Panc1 (cell line): ENCODE measurements at regions not wholly inside any gene's neighbourhood (a gene's known extent, or its start where the extent isn't known, plus 50 kb on each side); places are given as distances from the start of the nearest gene placed in this dataset.

Source experiments
- ATAC-seq: fragments of 200-7000 bp; cut with Tn5 transposase; 2 replicates; pipeline ENCODE4 v1.9.1; 2020; ENCODE audit warnings: mild to moderate bottlenecking, moderate library complexity
- BruUV-seq: library from RNA; stranded (reverse); fragments of 400-500 nt; replicated peaks from 2 replicates; lab custom pipeline; 2021; lab: Mats Ljungman, UMichigan
- CTCF ChIA-PET: fragments of 300-600 bp; sonication (Branson Sonifier 250); formaldehyde crosslinking; loops from one replicate; lab custom pipeline; 2022; ENCODE audit warnings: antibody characterized with exemption; lab: Charles Lee
- POLR2A ChIA-PET: fragments of 300-600 bp; sonication (Branson Sonifier 250); formaldehyde crosslinking; loops from one replicate; lab custom pipeline; 2022; ENCODE audit warnings: antibody characterized with exemption; lab: Charles Lee
- DNase-seq: peaks from one replicate; pipeline ENCODE4 v3.0.0-alpha.2; 2010; ENCODE audit warnings: low read depth, low spot score
- H3K27ac ChIP-seq: 2 replicates; pipeline ENCODE4 v1.5.1; 2011; ENCODE audit warnings: mild to moderate bottlenecking, low read length, inconsistent platforms
- H3K27me3 ChIP-seq: fragments of 200-500 bp; sonication (Bioruptor generic); 2 replicates; pipeline ENCODE4 v1.6.0; 2014; ENCODE audit warnings: low read length, inconsistent platforms; ENCODE audit not compliant: control insufficient read depth, insufficient read depth
- H3K36me3 ChIP-seq: fragments of 200-500 bp; sonication (Bioruptor generic); 2 replicates; pipeline ENCODE4 v1.5.1; 2014; ENCODE audit warnings: inconsistent platforms, mild to moderate bottlenecking, low read length, moderate library complexity; ENCODE audit not compliant: control insufficient read depth, insufficient read depth
- H3K4me1 ChIP-seq: 2 replicates; pipeline ENCODE4 v1.5.1; 2011; ENCODE audit warnings: inconsistent platforms, mild to moderate bottlenecking, low read length, moderate library complexity; ENCODE audit not compliant: control insufficient read depth, insufficient read depth
- H3K4me3 ChIP-seq, 2 experiments: 2 replicates each; pipeline ENCODE4 v1.5.1; 2011 to 2012; ENCODE audit warnings: low read depth in 2 of 2, low read length in 2 of 2, mild to moderate bottlenecking in 2 of 2, inconsistent platforms in 1 of 2, moderate library complexity in 1 of 2
- H3K9me3 ChIP-seq: fragments of 200-500 bp; sonication (Bioruptor generic); 2 replicates; pipeline ENCODE4 v1.5.1; 2014; ENCODE audit warnings: low read depth, mild to moderate bottlenecking, inconsistent platforms, low read length, moderate library complexity; ENCODE audit not compliant: control insufficient read depth, insufficient read depth
- CTCF ChIP-seq: fragments of 450-650 bp; IDR thresholded peaks from 2 replicates; pipeline ENCODE4 v1.5.1; 2017; ENCODE audit warnings: mild to moderate bottlenecking
- POLR2AphosphoS5 ChIP-seq: IDR thresholded peaks from 2 replicates; pipeline ENCODE4 v1.6.1; 2012; ENCODE audit warnings: mild to moderate bottlenecking, low read depth, low read length, moderate library complexity
- REST ChIP-seq, 2 experiments: IDR thresholded peaks; 2 replicates each; pipeline ENCODE4 v1.6.1; 2011 to 2012; ENCODE audit warnings: low read depth in 2 of 2, control low read depth in 1 of 2, low read length in 1 of 2, mild to moderate bottlenecking in 1 of 2, moderate library complexity in 1 of 2; ENCODE audit not compliant: insufficient read depth in 1 of 2
- SIN3A ChIP-seq: IDR thresholded peaks from 2 replicates; pipeline ENCODE4 v1.6.1; 2012; ENCODE audit warnings: low read depth, mild to moderate bottlenecking, low read length, moderate library complexity, borderline replicate concordance; ENCODE audit not compliant: insufficient read depth
- TCF7L2 ChIP-seq: IDR thresholded peaks from 2 replicates; pipeline ENCODE4 v1.6.1; 2011; ENCODE audit warnings: mild to moderate bottlenecking, low read depth, low read length, inconsistent platforms
- in situ Hi-C: cut with HindIII; loops from 2 replicates; pipeline ENCODE4 v1.10.0; 2016; ENCODE audit warnings: low sequenced_read_pairs, low pct_unique_long_range_greater_than_20kb
- intact Hi-C: fragments of 100-400 bp; cut with micrococcal nuclease; formaldehyde crosslinking; loops from one replicate; pipeline ENCODE4 v1.10.0; 2022; ENCODE audit not compliant: unreplicated experiment

- H3K36me3 ChIP-seq = no peaks in the 10 kb centered on the region
- no peaks in the 10 kb centered on the region for H3K27me3 ChIP-seq
- no peak overlapping the region for H3K4me3 ChIP-seq
- in situ Hi-C loops = no loop called here
- H3K4me1 ChIP-seq = no peaks in the 10 kb centered on the region
- DNase-seq (no peak), ATAC-seq (no peak)
- CTCF ChIA-PET = no interaction called here
- intact Hi-C loops = no loop called here
- H3K27ac ChIP-seq = no peak overlapping the region
- BruUV-seq = no TSS peak
- no peaks in the 10 kb centered on the region for H3K9me3 ChIP-seq
- POLR2A ChIA-PET = no interaction called here
- TF ChIP-seq SIN3A (no peak), CTCF (no peak), REST (IDR thresholded peaks at IDR 0.05; ENCODE audit: insufficient read depth in 1 of 2, low read depth in 2 of 2, low read length in 1 of 2) (no peak), POLR2AphosphoS5 (no peak)
Measured at GRCh38 chr19:5240011-5240410, 100.6 kb downstream of the PTPRS start.

GRCh38 chr19:5238700-5239099 lies 101.9 kb downstream of the PTPRS start:
- H3K4me3 ChIP-seq = no peak overlapping the region
- ChIA-PET POLR2A (no interaction called here), CTCF (no interaction called here)
- intact Hi-C loops = no loop called here
- DNase-seq (no peak), ATAC-seq (no peak)
- H3K9me3 ChIP-seq = no peaks in the 10 kb centered on the region
- no peak for TF ChIP-seq TCF7L2
- TF ChIP-seq CTCF = no peak
- TF ChIP-seq REST (IDR thresholded peaks at IDR 0.05; ENCODE audit: insufficient read depth in 1 of 2, low read depth in 2 of 2, low read length in 1 of 2) = no peak
- no peak for TF ChIP-seq POLR2AphosphoS5
- TF ChIP-seq SIN3A = no peak
- no peak overlapping the region for H3K27ac ChIP-seq
- no peaks in the 10 kb centered on the region for H3K4me1 ChIP-seq
- no peaks in the 10 kb centered on the region for H3K27me3 ChIP-seq
- in situ Hi-C loops = no loop called here
- BruUV-seq = no TSS peak
- no peaks in the 10 kb centered on the region for H3K36me3 ChIP-seq
